Neutrophil (primary cell): ENCODE measurements at regions not wholly inside any gene's neighbourhood (a gene's known extent, or its start where the extent isn't known, plus 50 kb on each side); places are given as distances from the start of the nearest gene placed in this dataset.

Source experiments
- H3K27ac ChIP-seq: fragments of 200-600 bp; sonication (generic); 2 replicates; pipeline ENCODE4 v1.5.1; 2016; ENCODE audit warnings: mild to moderate bottlenecking, moderate library complexity
- H3K27me3 ChIP-seq: fragments of 200-600 bp; sonication (generic); 2 replicates; pipeline ENCODE4 v1.6.0; 2016; ENCODE audit warnings: mild to moderate bottlenecking
- H3K36me3 ChIP-seq: fragments of 200-600 bp; sonication (generic); 2 replicates; pipeline ENCODE4 v1.5.1; 2017
- H3K4me1 ChIP-seq, 2 experiments: fragments of 200-600 bp in 1 of 2; sonication (generic) in 1 of 2; 1 replicate in 1 of 2; 2 replicates in 1 of 2; pipeline versions ENCODE4 v1.5.1 to v1.6.1; 2013 to 2016; ENCODE audit warnings: low read depth in 1 of 2, low read length in 1 of 2, mild to moderate bottlenecking in 1 of 2, moderate library complexity in 1 of 2; ENCODE audit not compliant: control insufficient read depth in 1 of 2, insufficient read depth in 1 of 2
- H3K4me3 ChIP-seq, 2 experiments: fragments of 200-600 bp in 1 of 2; sonication (generic) in 1 of 2; 1 replicate in 1 of 2; 2 replicates in 1 of 2; pipeline ENCODE4 v1.5.1; 2013 to 2016; ENCODE audit warnings: low read depth in 1 of 2, low read length in 1 of 2, mild to moderate bottlenecking in 1 of 2, moderate library complexity in 1 of 2
- H3K9me3 ChIP-seq: fragments of 200-600 bp; sonication (generic); 2 replicates; pipeline ENCODE4 v1.5.1; 2016
- CTCF ChIP-seq: fragments of 200-600 bp; sonication (generic); IDR thresholded peaks from 2 replicates; pipeline ENCODE4 v1.5.1; 2016; ENCODE audit warnings: antibody characterized with exemption

- no peak overlapping the region for H3K4me3 ChIP-seq
- H3K4me1 ChIP-seq = no peaks in the 10 kb centered on the region
- peaks cover 5% of the 10 kb centered on the region for H3K27me3 ChIP-seq
- H3K36me3 ChIP-seq = no peaks in the 10 kb centered on the region
- no peak overlapping the region for H3K27ac ChIP-seq
- H3K9me3 ChIP-seq = no peaks in the 10 kb centered on the region
- TF ChIP-seq CTCF = no peak
Observed at GRCh38 chr6:16007146-16007545, 121.7 kb upstream of the MYLIP start.

- Histone ChIP-seq H3K4me1 (no peaks in the 10 kb centered on the region), H3K36me3 (no peaks in the 10 kb centered on the region), H3K27me3 (peaks cover 5% of the 10 kb centered on the region), H3K9me3 (no peaks in the 10 kb centered on the region), H3K4me3 (no peak overlapping the region), H3K27ac (no peak overlapping the region)
- TF ChIP-seq CTCF = no peak
Observed at GRCh38 chr6:16006681-16007080, 122.2 kb upstream of the MYLIP start.

GRCh38 chr6:16004934-16005679 is 123.8 kb upstream of the MYLIP start:
- Histone ChIP-seq H3K4me1 (no peaks in the 10 kb centered on the region), H3K4me3 (no peak overlapping the region), H3K9me3 (no peaks in the 10 kb centered on the region), H3K27ac (no peak overlapping the region), H3K36me3 (no peaks in the 10 kb centered on the region), H3K27me3 (peaks cover 5% of the 10 kb centered on the region)
- no peak for TF ChIP-seq CTCF

- Histone ChIP-seq H3K4me3 (no peak overlapping the region), H3K36me3 (no peaks in the 10 kb centered on the region), H3K27ac (no peak overlapping the region), H3K9me3 (no peaks in the 10 kb centered on the region), H3K4me1 (no peaks in the 10 kb centered on the region), H3K27me3 (peaks cover 5% of the 10 kb centered on the region)
- TF ChIP-seq CTCF = no peak
Observed at GRCh38 chr6:16003197-16003491, 125.7 kb upstream of the MYLIP start.

- Histone ChIP-seq H3K36me3 (no peaks in the 10 kb centered on the region), H3K27me3 (peaks cover 5% of the 10 kb centered on the region), H3K4me1 (no peaks in the 10 kb centered on the region), H3K9me3 (no peaks in the 10 kb centered on the region), H3K4me3 (no peak overlapping the region), H3K27ac (no peak overlapping the region)
- no peak for TF ChIP-seq CTCF
Observed at GRCh38 chr6:16002332-16003196, 126.3 kb upstream of the MYLIP start.
